T-helper 17 cell (primary cell): ENCODE measurements at regions not wholly inside any gene's neighbourhood (a gene's known extent, or its start where the extent isn't known, plus 50 kb on each side); places are given as distances from the start of the nearest gene placed in this dataset.

ENCODE experiments used
- ATAC-seq: fragments of 150-1000 bp; cut with Tn5 transposase; 2 replicates; pipeline ENCODE4 v1.10.0; 2021; ENCODE audit warnings: mild to moderate bottlenecking, moderate library complexity
- DNase-seq, 3 donors: peaks; one replicate each; pipeline versions ENCODE4 v3.0.0 to v3.0.0-alpha.2; 2020 to 2021
- H3K9me3 ChIP-seq: one replicate; pipeline ENCODE4 v1.7.0; 2013; ENCODE audit warnings: low read length, mild to moderate bottlenecking; ENCODE audit not compliant: control insufficient read depth, poor library complexity, severe bottlenecking
- H3K27ac Mint-ChIP-seq: one replicate; pipeline ENCODE4 v1.8.0; 2022; ENCODE audit warnings: mild to moderate bottlenecking, moderate library complexity, mixed read lengths
- H3K27me3 Mint-ChIP-seq: one replicate; pipeline ENCODE4 v1.8.0; 2022; ENCODE audit warnings: mixed read lengths
- H3K36me3 Mint-ChIP-seq: one replicate; pipeline ENCODE4 v1.8.0; 2022; ENCODE audit warnings: low read depth, mixed read lengths
- H3K4me1 Mint-ChIP-seq: one replicate; pipeline ENCODE4 v1.8.0; 2022; ENCODE audit warnings: mild to moderate bottlenecking, mixed read lengths
- H3K4me3 Mint-ChIP-seq: one replicate; pipeline ENCODE4 v1.8.0; 2022; ENCODE audit warnings: mild to moderate bottlenecking, moderate library complexity, mixed read lengths

GRCh38 chr2:51232027-51232426 lies 200.1 kb upstream of the NRXN1 start:
- no peak overlapping the region for H3K4me3 Mint-ChIP-seq
- DNase-seq: no peak
- no peaks in the 10 kb centered on the region for H3K27me3 Mint-ChIP-seq
- ATAC-seq: no peak
- H3K36me3 Mint-ChIP-seq: no peaks in the 10 kb centered on the region
- no peaks in the 10 kb centered on the region for H3K4me1 Mint-ChIP-seq
- H3K9me3 ChIP-seq: no peaks in the 10 kb centered on the region
- no peak overlapping the region for H3K27ac Mint-ChIP-seq

GRCh38 chr2:51231071-51231470 lies 199.1 kb upstream of the NRXN1 start:
- no peak overlapping the region for H3K4me3 Mint-ChIP-seq
- H3K36me3 Mint-ChIP-seq: no peaks in the 10 kb centered on the region
- no peaks in the 10 kb centered on the region for H3K27me3 Mint-ChIP-seq
- DNase-seq: no peak
- no peaks in the 10 kb centered on the region for H3K4me1 Mint-ChIP-seq
- H3K27ac Mint-ChIP-seq: no peak overlapping the region
- no peaks in the 10 kb centered on the region for H3K9me3 ChIP-seq
- no peak for ATAC-seq

GRCh38 chr2:51225377-51225776 lies 193.4 kb upstream of the NRXN1 start:
- H3K9me3 ChIP-seq: no peaks in the 10 kb centered on the region
- Mint-ChIP-seq H3K27me3 (no peaks in the 10 kb centered on the region), H3K4me3 (no peak overlapping the region), H3K36me3 (no peaks in the 10 kb centered on the region), H3K27ac (no peak overlapping the region), H3K4me1 (no peaks in the 10 kb centered on the region)
- ATAC-seq (no peak), DNase-seq (no peak)

GRCh38 chr2:51224790-51225189 lies 192.9 kb upstream of the NRXN1 start:
- Mint-ChIP-seq H3K4me1 (no peaks in the 10 kb centered on the region), H3K36me3 (no peaks in the 10 kb centered on the region), H3K27ac (no peak overlapping the region), H3K4me3 (no peak overlapping the region), H3K27me3 (no peaks in the 10 kb centered on the region)
- ATAC-seq (no peak), DNase-seq (no peak)
- H3K9me3 ChIP-seq: no peaks in the 10 kb centered on the region

GRCh38 chr2:51222106-51222505 lies 190.2 kb upstream of the NRXN1 start:
- no peak overlapping the region for H3K27ac Mint-ChIP-seq
- H3K4me1 Mint-ChIP-seq: no peaks in the 10 kb centered on the region
- H3K4me3 Mint-ChIP-seq: no peak overlapping the region
- no peaks in the 10 kb centered on the region for H3K9me3 ChIP-seq
- H3K27me3 Mint-ChIP-seq: no peaks in the 10 kb centered on the region
- ATAC-seq (no peak), DNase-seq (no peak)
- no peaks in the 10 kb centered on the region for H3K36me3 Mint-ChIP-seq

- no peaks in the 10 kb centered on the region for H3K27me3 Mint-ChIP-seq
- H3K27ac Mint-ChIP-seq: no peak overlapping the region
- no peak for ATAC-seq
- no peaks in the 10 kb centered on the region for H3K36me3 Mint-ChIP-seq
- peaks cover 2% of the 10 kb centered on the region for H3K9me3 ChIP-seq
- H3K4me3 Mint-ChIP-seq: no peak overlapping the region
- H3K4me1 Mint-ChIP-seq: no peaks in the 10 kb centered on the region
- DNase-seq: no peak
Measured at GRCh38 chr2:51220606-51221005, 188.7 kb upstream of the NRXN1 start.

- DNase-seq: no peak
Measured at GRCh38 chr2:51220080-51220479, 188.1 kb upstream of the NRXN1 start.

GRCh38 chr2:51219468-51219867 lies 187.5 kb upstream of the NRXN1 start:
- ATAC-seq (no peak), DNase-seq (no peak)
- no peaks in the 10 kb centered on the region for H3K4me1 Mint-ChIP-seq
- H3K9me3 ChIP-seq: peaks cover 2% of the 10 kb centered on the region
- no peak overlapping the region for H3K27ac Mint-ChIP-seq
- H3K4me3 Mint-ChIP-seq: no peak overlapping the region
- no peaks in the 10 kb centered on the region for H3K27me3 Mint-ChIP-seq
- no peaks in the 10 kb centered on the region for H3K36me3 Mint-ChIP-seq

More at GRCh38 chr2:51220080-51220479, 188.1 kb upstream of the NRXN1 start:
- no peaks in the 10 kb centered on the region for H3K4me1 Mint-ChIP-seq
- H3K36me3 Mint-ChIP-seq: no peaks in the 10 kb centered on the region
- no peak overlapping the region for H3K27ac Mint-ChIP-seq
- ATAC-seq: no peak
- no peaks in the 10 kb centered on the region for H3K27me3 Mint-ChIP-seq
- H3K9me3 ChIP-seq: peaks cover 2% of the 10 kb centered on the region
- no peak overlapping the region for H3K4me3 Mint-ChIP-seq

GRCh38 chr2:51218047-51218446 lies 186.1 kb upstream of the NRXN1 start:
- Mint-ChIP-seq H3K27me3 (no peaks in the 10 kb centered on the region), H3K36me3 (no peaks in the 10 kb centered on the region), H3K4me3 (no peak overlapping the region), H3K4me1 (no peaks in the 10 kb centered on the region), H3K27ac (no peak overlapping the region)
- peaks cover 2% of the 10 kb centered on the region for H3K9me3 ChIP-seq
- ATAC-seq (no peak), DNase-seq (no peak)

GRCh38 chr2:51213826-51214225 lies 181.9 kb upstream of the NRXN1 start:
- ATAC-seq (no peak), DNase-seq (no peak)
- Mint-ChIP-seq H3K27ac (no peak overlapping the region), H3K27me3 (no peaks in the 10 kb centered on the region), H3K36me3 (no peaks in the 10 kb centered on the region), H3K4me1 (no peaks in the 10 kb centered on the region), H3K4me3 (no peak overlapping the region)
- H3K9me3 ChIP-seq: peaks cover 2% of the 10 kb centered on the region

- DNase-seq (no peak), ATAC-seq (no peak)
- H3K9me3 ChIP-seq: peaks cover 2% of the 10 kb centered on the region
- H3K4me1 Mint-ChIP-seq: no peaks in the 10 kb centered on the region
- H3K27ac Mint-ChIP-seq: no peak overlapping the region
- no peak overlapping the region for H3K4me3 Mint-ChIP-seq
- no peaks in the 10 kb centered on the region for H3K27me3 Mint-ChIP-seq
- H3K36me3 Mint-ChIP-seq: no peaks in the 10 kb centered on the region
Measured at GRCh38 chr2:51212374-51212773, 180.4 kb upstream of the NRXN1 start.

GRCh38 chr2:51208521-51208920 lies 176.6 kb upstream of the NRXN1 start:
- Mint-ChIP-seq H3K4me3 (no peak overlapping the region), H3K27ac (no peak overlapping the region), H3K36me3 (no peaks in the 10 kb centered on the region), H3K27me3 (no peaks in the 10 kb centered on the region), H3K4me1 (no peaks in the 10 kb centered on the region)
- ATAC-seq (no peak), DNase-seq (no peak)
- no peaks in the 10 kb centered on the region for H3K9me3 ChIP-seq

GRCh38 chr2:51201295-51201694 lies 169.4 kb upstream of the NRXN1 start:
- H3K4me3 Mint-ChIP-seq: no peak overlapping the region
- no peak overlapping the region for H3K27ac Mint-ChIP-seq
- no peak for ATAC-seq
- H3K4me1 Mint-ChIP-seq: no peaks in the 10 kb centered on the region
- no peaks in the 10 kb centered on the region for H3K9me3 ChIP-seq
- no peaks in the 10 kb centered on the region for H3K27me3 Mint-ChIP-seq
- no peaks in the 10 kb centered on the region for H3K36me3 Mint-ChIP-seq
- no peak for DNase-seq

- ATAC-seq (no peak), DNase-seq (no peak)
- H3K36me3 Mint-ChIP-seq: no peaks in the 10 kb centered on the region
- no peaks in the 10 kb centered on the region for H3K9me3 ChIP-seq
- H3K4me1 Mint-ChIP-seq: no peaks in the 10 kb centered on the region
- H3K27me3 Mint-ChIP-seq: no peaks in the 10 kb centered on the region
- no peak overlapping the region for H3K27ac Mint-ChIP-seq
- H3K4me3 Mint-ChIP-seq: no peak overlapping the region
Measured at GRCh38 chr2:51194656-51195055, 162.7 kb upstream of the NRXN1 start.

- no peaks in the 10 kb centered on the region for H3K27me3 Mint-ChIP-seq
- ATAC-seq: no peak
- no peaks in the 10 kb centered on the region for H3K9me3 ChIP-seq
- H3K36me3 Mint-ChIP-seq: no peaks in the 10 kb centered on the region
- no peaks in the 10 kb centered on the region for H3K4me1 Mint-ChIP-seq
- DNase-seq: no peak
- no peak overlapping the region for H3K4me3 Mint-ChIP-seq
- H3K27ac Mint-ChIP-seq: no peak overlapping the region
Measured at GRCh38 chr2:51170273-51170672, 138.3 kb upstream of the NRXN1 start.
